Panc1 (cell line): ENCODE measurements at regions not wholly inside any gene's neighbourhood (a gene's known extent, or its start where the extent isn't known, plus 50 kb on each side); places are given as distances from the start of the nearest gene placed in this dataset.

Experiments used
- ATAC-seq: fragments of 200-7000 bp; cut with Tn5 transposase; 2 replicates; pipeline ENCODE4 v1.9.1; 2020; ENCODE audit warnings: mild to moderate bottlenecking, moderate library complexity
- BruUV-seq: library from RNA; stranded (reverse); fragments of 400-500 nt; replicated peaks from 2 replicates; lab custom pipeline; 2021; lab: Mats Ljungman, UMichigan
- CTCF ChIA-PET: fragments of 300-600 bp; sonication (Branson Sonifier 250); formaldehyde crosslinking; loops from one replicate; lab custom pipeline; 2022; ENCODE audit warnings: antibody characterized with exemption; lab: Charles Lee
- POLR2A ChIA-PET: fragments of 300-600 bp; sonication (Branson Sonifier 250); formaldehyde crosslinking; loops from one replicate; lab custom pipeline; 2022; ENCODE audit warnings: antibody characterized with exemption; lab: Charles Lee
- DNase-seq: peaks from one replicate; pipeline ENCODE4 v3.0.0-alpha.2; 2010; ENCODE audit warnings: low read depth, low spot score
- H3K27ac ChIP-seq: 2 replicates; pipeline ENCODE4 v1.5.1; 2011; ENCODE audit warnings: mild to moderate bottlenecking, low read length, inconsistent platforms
- H3K27me3 ChIP-seq: fragments of 200-500 bp; sonication (Bioruptor generic); 2 replicates; pipeline ENCODE4 v1.6.0; 2014; ENCODE audit warnings: low read length, inconsistent platforms; ENCODE audit not compliant: control insufficient read depth, insufficient read depth
- H3K36me3 ChIP-seq: fragments of 200-500 bp; sonication (Bioruptor generic); 2 replicates; pipeline ENCODE4 v1.5.1; 2014; ENCODE audit warnings: inconsistent platforms, mild to moderate bottlenecking, low read length, moderate library complexity; ENCODE audit not compliant: control insufficient read depth, insufficient read depth
- H3K4me1 ChIP-seq: 2 replicates; pipeline ENCODE4 v1.5.1; 2011; ENCODE audit warnings: inconsistent platforms, mild to moderate bottlenecking, low read length, moderate library complexity; ENCODE audit not compliant: control insufficient read depth, insufficient read depth
- H3K4me3 ChIP-seq, 2 experiments: 2 replicates each; pipeline ENCODE4 v1.5.1; 2011 to 2012; ENCODE audit warnings: low read depth in 2 of 2, low read length in 2 of 2, mild to moderate bottlenecking in 2 of 2, inconsistent platforms in 1 of 2, moderate library complexity in 1 of 2
- H3K9me3 ChIP-seq: fragments of 200-500 bp; sonication (Bioruptor generic); 2 replicates; pipeline ENCODE4 v1.5.1; 2014; ENCODE audit warnings: low read depth, mild to moderate bottlenecking, inconsistent platforms, low read length, moderate library complexity; ENCODE audit not compliant: control insufficient read depth, insufficient read depth
- CTCF ChIP-seq: fragments of 450-650 bp; IDR thresholded peaks from 2 replicates; pipeline ENCODE4 v1.5.1; 2017; ENCODE audit warnings: mild to moderate bottlenecking
- POLR2AphosphoS5 ChIP-seq: IDR thresholded peaks from 2 replicates; pipeline ENCODE4 v1.6.1; 2012; ENCODE audit warnings: mild to moderate bottlenecking, low read depth, low read length, moderate library complexity
- REST ChIP-seq, 2 experiments: IDR thresholded peaks; 2 replicates each; pipeline ENCODE4 v1.6.1; 2011 to 2012; ENCODE audit warnings: low read depth in 2 of 2, control low read depth in 1 of 2, low read length in 1 of 2, mild to moderate bottlenecking in 1 of 2, moderate library complexity in 1 of 2; ENCODE audit not compliant: insufficient read depth in 1 of 2
- SIN3A ChIP-seq: IDR thresholded peaks from 2 replicates; pipeline ENCODE4 v1.6.1; 2012; ENCODE audit warnings: low read depth, mild to moderate bottlenecking, low read length, moderate library complexity, borderline replicate concordance; ENCODE audit not compliant: insufficient read depth
- TCF7L2 ChIP-seq: IDR thresholded peaks from 2 replicates; pipeline ENCODE4 v1.6.1; 2011; ENCODE audit warnings: mild to moderate bottlenecking, low read depth, low read length, inconsistent platforms
- in situ Hi-C: cut with HindIII; loops from 2 replicates; pipeline ENCODE4 v1.10.0; 2016; ENCODE audit warnings: low sequenced_read_pairs, low pct_unique_long_range_greater_than_20kb
- intact Hi-C: fragments of 100-400 bp; cut with micrococcal nuclease; formaldehyde crosslinking; loops from one replicate; pipeline ENCODE4 v1.10.0; 2022; ENCODE audit not compliant: unreplicated experiment

GRCh38 chr10:33478675-33479125, 144.2 kb upstream of the NRP1 start:
- Histone ChIP-seq H3K4me3 (no peak overlapping the region), H3K4me1 (no peaks in the 10 kb centered on the region), H3K36me3 (no peaks in the 10 kb centered on the region), H3K9me3 (no peaks in the 10 kb centered on the region), H3K27ac (no peak overlapping the region), H3K27me3 (no peaks in the 10 kb centered on the region)
- TF ChIP-seq CTCF (no peak), SIN3A (no peak), REST (IDR thresholded peaks at IDR 0.05; ENCODE audit: insufficient read depth in 1 of 2, low read depth in 2 of 2, low read length in 1 of 2) (no peak), TCF7L2 (no peak), POLR2AphosphoS5 (no peak)
- ATAC-seq, result no peak
- DNase-seq, result no peak
- intact Hi-C loops, result no loop called here
- CTCF ChIA-PET, result no interaction called here
- POLR2A ChIA-PET, result no interaction called here
- BruUV-seq, result no TSS peak
- in situ Hi-C loops, result no loop called here

GRCh38 chr10:33478089-33478674, 143.7 kb upstream of the NRP1 start:
- ChIA-PET POLR2A (no interaction called here), CTCF (no interaction called here)
- no peak overlapping the region for H3K4me3 ChIP-seq
- no peaks in the 10 kb centered on the region for H3K27me3 ChIP-seq
- H3K4me1 ChIP-seq, result no peaks in the 10 kb centered on the region
- no peak overlapping the region for H3K27ac ChIP-seq
- ATAC-seq (no peak), DNase-seq (no peak)
- TF ChIP-seq SIN3A (no peak), POLR2AphosphoS5 (no peak), TCF7L2 (no peak), CTCF (no peak), REST (IDR thresholded peaks at IDR 0.05; ENCODE audit: insufficient read depth in 1 of 2, low read depth in 2 of 2, low read length in 1 of 2) (no peak)
- H3K9me3 ChIP-seq, result no peaks in the 10 kb centered on the region
- intact Hi-C loops, result no loop called here
- no TSS peak for BruUV-seq
- in situ Hi-C loops, result no loop called here
- no peaks in the 10 kb centered on the region for H3K36me3 ChIP-seq
